ENCODE measurements at regions not wholly inside any gene's neighbourhood (a gene's known extent, or its start where the extent isn't known, plus 50 kb on each side); places are given as distances from the start of the nearest gene placed in this dataset.

- no peak for TF ChIP-seq CTCF (IDR thresholded peaks at IDR 0.05)
- TF ChIP-seq MAZ (IDR thresholded peaks at IDR 0.05; ENCODE audit: borderline replicate concordance, low read depth, low read length) = no peak
- no peak for TF ChIP-seq CHD2 (IDR thresholded peaks at IDR 0.05; ENCODE audit: low read length, partially characterized antibody)
- no peak for TF ChIP-seq PBX3 (IDR thresholded peaks at IDR 0.05)
- no peak for TF ChIP-seq SMC3 (IDR thresholded peaks at IDR 0.05)
- no peak for TF ChIP-seq MAX (IDR thresholded peaks at IDR 0.05)
Measured at GRCh38 chr21:22319435-22319834, 1321.2 kb downstream of the NCAM2 start.
